SK-N-SH (cell line): ENCODE measurements at regions not wholly inside any gene's neighbourhood (a gene's known extent, or its start where the extent isn't known, plus 50 kb on each side); places are given as distances from the start of the nearest gene placed in this dataset.

Experiments
- CTCF ChIA-PET: fragments of 300-600, 350-600 bp; formaldehyde crosslinking; extraction: SDS; loops from one replicate; lab custom pipeline; 2021; lab: Yijun Ruan, JAX
- POLR2A ChIA-PET: fragments of 350-600 bp; sonication (Branson Sonifier 250); formaldehyde crosslinking; extraction: SDS; loops from one replicate; lab custom pipeline; 2020; ENCODE audit warnings: antibody characterized with exemption, inconsistent platforms; lab: Yijun Ruan, JAX
- DNase-seq: peaks from one replicate; pipeline ENCODE4 v3.0.0; 2012
- H2AFZ ChIP-seq: fragments of 200-600 bp; sonication (generic); 2 replicates; pipeline ENCODE4 v1.8.1; 2016; ENCODE audit warnings: antibody characterized with exemption, mild to moderate bottlenecking, low read depth
- H3F3A ChIP-seq: fragments of 200-600 bp; sonication (generic); replicated peaks from 2 replicates; pipeline ENCODE3; 2016; ENCODE audit warnings: antibody characterized with exemption, mild to moderate bottlenecking; ENCODE audit not compliant: insufficient read depth
- H3K27ac ChIP-seq, 2 experiments: fragments of 200-500 bp in 1 of 2; fragments of 200-600 bp in 1 of 2; sonication (Bioruptor generic) in 1 of 2; sonication (generic), shearing (Covaris generic) in 1 of 2; 2 replicates each; pipeline versions ENCODE4 v1.5.1 to v1.6.1; 2014 to 2016; ENCODE audit warnings: low read depth in 2 of 2, inconsistent platforms in 1 of 2, low read length in 1 of 2, mild to moderate bottlenecking in 1 of 2, mixed read lengths in 1 of 2
- H3K27me3 ChIP-seq: fragments of 200-600 bp; sonication (generic), shearing (Covaris generic); 2 replicates; pipeline ENCODE4 v1.6.1; 2016; ENCODE audit warnings: mixed run types; ENCODE audit not compliant: insufficient read depth
- H3K36me3 ChIP-seq, 2 experiments: fragments of 200-500 bp in 1 of 2; fragments of 200-600 bp in 1 of 2; sonication (Bioruptor generic) in 1 of 2; sonication (generic) in 1 of 2; replicated peaks in 1 of 2; 2 replicates each; pipeline versions ENCODE3 to v1.5.1; 2014 to 2016; ENCODE audit warnings: low read length in 1 of 2, mild to moderate bottlenecking in 1 of 2; ENCODE audit not compliant: insufficient read depth in 2 of 2, control insufficient read depth in 1 of 2
- H3K4me1 ChIP-seq, 2 experiments: fragments of 200-500 bp in 1 of 2; fragments of 200-600 bp in 1 of 2; sonication (Bioruptor generic) in 1 of 2; sonication (generic), shearing (Covaris generic) in 1 of 2; 2 replicates each; pipeline versions ENCODE4 v1.5.1 to v1.6.1; 2014 to 2016; ENCODE audit warnings: low read depth in 1 of 2, low read length in 1 of 2, mixed run types in 1 of 2; ENCODE audit not compliant: insufficient read depth in 2 of 2, control insufficient read depth in 1 of 2
- H3K4me2 ChIP-seq: fragments of 200-600 bp; sonication (generic), shearing (Covaris generic); 2 replicates; pipeline ENCODE4 v1.6.1; 2017; ENCODE audit warnings: mixed run types
- H3K4me3 ChIP-seq, 2 experiments: fragments of 200-500 bp in 1 of 2; fragments of 200-600 bp in 1 of 2; sonication (Bioruptor generic) in 1 of 2; sonication (generic), shearing (Covaris generic) in 1 of 2; 2 replicates each; pipeline versions ENCODE4 v1.5.1 to v1.8.1; 2014 to 2016; ENCODE audit warnings: low read depth in 2 of 2, inconsistent platforms in 1 of 2, low read length in 1 of 2, mild to moderate bottlenecking in 1 of 2, mixed read lengths in 1 of 2, moderate library complexity in 1 of 2
- H3K79me2 ChIP-seq: fragments of 200-600 bp; sonication (generic); 2 replicates; pipeline ENCODE4 v1.8.1; 2017; ENCODE audit warnings: mild to moderate bottlenecking; ENCODE audit not compliant: insufficient read depth
- H3K9ac ChIP-seq: fragments of 200-600 bp; sonication (generic); 2 replicates; pipeline ENCODE4 v1.6.1; 2017; ENCODE audit warnings: mixed run types
- H3K9me2 ChIP-seq: fragments of 200-600 bp; sonication (generic); 2 replicates; pipeline ENCODE4 v1.6.1; 2017; ENCODE audit warnings: mixed run types
- H3K9me3 ChIP-seq: fragments of 200-600 bp; sonication (generic); 2 replicates; pipeline ENCODE4 v1.6.1; 2017; ENCODE audit warnings: mixed run types, mild to moderate bottlenecking, moderate library complexity
- H4K20me1 ChIP-seq: fragments of 200-600 bp; sonication (generic); 2 replicates; pipeline ENCODE4 v1.6.1; 2017; ENCODE audit warnings: mild to moderate bottlenecking, mixed run types; ENCODE audit not compliant: insufficient read depth
- ELF1 ChIP-seq: IDR thresholded peaks from 2 replicates; pipeline ENCODE4 v1.4.0; 2012
- EP300 ChIP-seq, 2 experiments: IDR thresholded peaks; 2 replicates each; pipeline versions ENCODE4 v1.4.0 to v1.6.1; 2012; ENCODE audit warnings: borderline replicate concordance in 1 of 2, low read depth in 1 of 2, low read length in 1 of 2
- EZH2phosphoT487 ChIP-seq: fragments of 200-600 bp; sonication (generic); IDR thresholded peaks from 2 replicates; pipeline ENCODE4 v1.6.1; 2017; ENCODE audit warnings: low read depth, mixed run types, mild to moderate bottlenecking, antibody characterized with exemption, moderate library complexity, borderline replicate concordance
- FOSL2 ChIP-seq: IDR thresholded peaks from 2 replicates; pipeline ENCODE4 v1.4.0; 2012; ENCODE audit warnings: low read depth, mild to moderate bottlenecking, moderate library complexity, borderline replicate concordance
- GABPA ChIP-seq: IDR thresholded peaks from 2 replicates; pipeline ENCODE4 v1.4.0; 2012; ENCODE audit warnings: low read depth, mild to moderate bottlenecking
- GATA2 ChIP-seq: sonication (generic); formaldehyde crosslinking; IDR thresholded peaks from 2 replicates; pipeline ENCODE4 v1.5.0; 2020; ENCODE audit warnings: mild to moderate bottlenecking, missing genetic modification reagents
- IRF3 ChIP-seq: fragments of 150-350 bp; IDR thresholded peaks from 2 replicates; pipeline ENCODE4 v1.6.1; 2016; ENCODE audit warnings: mild to moderate bottlenecking, low read depth, low read length
- MEF2A ChIP-seq: IDR thresholded peaks from 2 replicates; pipeline ENCODE4 v1.4.0; 2012; ENCODE audit warnings: low read depth, borderline replicate concordance
- MXI1 ChIP-seq: IDR thresholded peaks from 2 replicates; pipeline ENCODE4 v1.6.1; 2012; ENCODE audit warnings: mild to moderate bottlenecking, low read depth, low read length, improper control_type of control experiment
- NFIC ChIP-seq: IDR thresholded peaks from 2 replicates; pipeline ENCODE4 v1.4.0; 2012; ENCODE audit warnings: borderline replicate concordance
- NRF1 ChIP-seq: IDR thresholded peaks from 2 replicates; pipeline ENCODE4 v1.6.1; 2012; ENCODE audit warnings: low read depth, mild to moderate bottlenecking, low read length
- POLR2AphosphoS5 ChIP-seq: IDR thresholded peaks from 2 replicates; pipeline ENCODE4 v1.6.1; 2012; ENCODE audit warnings: low read depth, low read length
- RAD21 ChIP-seq: IDR thresholded peaks from 2 replicates; pipeline ENCODE4 v1.6.1; 2012; ENCODE audit warnings: mild to moderate bottlenecking, low read length
- RCOR1 ChIP-seq: fragments of 150-350 bp; IDR thresholded peaks from 2 replicates; pipeline ENCODE4 v1.6.1; 2017; ENCODE audit warnings: antibody characterized with exemption, low read length
- TCF12 ChIP-seq: IDR thresholded peaks from 2 replicates; pipeline ENCODE4 v1.4.0; 2012
- TEAD4 ChIP-seq: IDR thresholded peaks from 2 replicates; pipeline ENCODE4 v1.4.0; 2012; ENCODE audit warnings: mild to moderate bottlenecking, borderline replicate concordance; ENCODE audit not compliant: insufficient read depth
- USF1 ChIP-seq: IDR thresholded peaks from 2 replicates; pipeline ENCODE4 v1.4.0; 2012; ENCODE audit warnings: low read depth, borderline replicate concordance
- USF2 ChIP-seq: fragments of 150-350 bp; IDR thresholded peaks from 2 replicates; pipeline ENCODE4 v1.6.1; 2017; ENCODE audit warnings: antibody characterized with exemption, low read length, low read depth, borderline replicate concordance
- YY1 ChIP-seq: IDR thresholded peaks from 2 replicates; pipeline ENCODE4 v1.4.0; 2012; ENCODE audit warnings: low read depth, mild to moderate bottlenecking
- ZBTB33 ChIP-seq: IDR thresholded peaks from 2 replicates; pipeline ENCODE4 v1.4.0; 2012; ENCODE audit warnings: low read depth, borderline replicate concordance
- WGBS: methylation state at CpG from one replicate; pipeline ENCODE4 v1.1.6; 2017; ENCODE audit warnings: low lambda C conversion rate; 5-methylcytosine and 5-hydroxymethylcytosine counted together

- TF ChIP-seq IRF3 (no peak), NRF1 (no peak)
These were observed 257.7 kb upstream of the CDYL start (continued) for GRCh38 chr6:4518506-4518905.

- H3K9me3 ChIP-seq, result no peaks in the 10 kb centered on the region
- DNase-seq, result no peak
- no peak for TF ChIP-seq FOSL2
- no peak for TF ChIP-seq NRF1
- TF ChIP-seq NFIC, result no peak
- TF ChIP-seq MXI1, result no peak
- no peak for TF ChIP-seq TEAD4
- TF ChIP-seq USF1, result no peak
- TF ChIP-seq MEF2A, result no peak
- TF ChIP-seq RCOR1, result no peak
- no peak for TF ChIP-seq USF2
- TF ChIP-seq RAD21, result no peak
- TF ChIP-seq TCF12, result no peak
- no peak overlapping the region for H3K4me3 ChIP-seq
- H3K79me2 ChIP-seq, result no peaks in the 10 kb centered on the region
- no peak overlapping the region for H3K9ac ChIP-seq
- POLR2A ChIA-PET, result no interaction called here
- no peaks in the 10 kb centered on the region for H4K20me1 ChIP-seq
- no peaks in the 10 kb centered on the region for H3K9me2 ChIP-seq
- no peak overlapping the region for H3K4me2 ChIP-seq
- H3F3A ChIP-seq, result no peaks in the 10 kb centered on the region
- 34% methylated on average over 5 of the region's 5 CpGs for WGBS
- no peak overlapping the region for H3K27ac ChIP-seq
- no peaks in the 10 kb centered on the region for H3K4me1 ChIP-seq
- CTCF ChIA-PET, result no interaction called here
- no peaks in the 10 kb centered on the region; the same call in 1 of the 2 replicates for H3K27me3 ChIP-seq
- no peak overlapping the region for H2AFZ ChIP-seq
- H3K36me3 ChIP-seq, result no peaks in the 10 kb centered on the region
These were observed 260.0 kb upstream of the CDYL start for GRCh38 chr6:4516206-4516605.

- Histone ChIP-seq H3F3A (no peaks in the 10 kb centered on the region), H3K4me3 (no peak overlapping the region), H3K79me2 (no peaks in the 10 kb centered on the region), H3K27me3 (peaks cover 2% of the 10 kb centered on the region; the same call in 1 of the 2 replicates), H4K20me1 (no peaks in the 10 kb centered on the region), H3K36me3 (no peaks in the 10 kb centered on the region), H3K4me2 (no peak overlapping the region), H3K4me1 (no peaks in the 10 kb centered on the region), H3K9me2 (no peaks in the 10 kb centered on the region), H3K9me3 (no peaks in the 10 kb centered on the region), H3K9ac (no peak overlapping the region), H2AFZ (no peak overlapping the region), H3K27ac (no peak overlapping the region)
- POLR2A ChIA-PET, result no interaction called here
- CTCF ChIA-PET, result no interaction called here
- 56% methylated on average over 4 of the region's 4 CpGs for WGBS
- no peak for DNase-seq
- TF ChIP-seq TEAD4 (no peak), NFIC (no peak), RAD21 (no peak), POLR2AphosphoS5 (no peak), EZH2phosphoT487 (no peak), ZBTB33 (no peak), USF2 (no peak), TCF12 (no peak), RCOR1 (no peak), GATA2 (CRISPR knock-in tag) (no peak), EP300 (IDR thresholded peaks at IDR 0.05; ENCODE audit: borderline replicate concordance in 1 of 2, low read depth in 1 of 2, low read length in 1 of 2) (no peak), USF1 (no peak), GABPA (no peak), YY1 (no peak), ELF1 (no peak)
These were observed 262.6 kb upstream of the CDYL start for GRCh38 chr6:4513561-4513960.
